GM19025 (cell line): ENCODE measurements at regions not wholly inside any gene's neighbourhood (a gene's known extent, or its start where the extent isn't known, plus 50 kb on each side); places are given as distances from the start of the nearest gene placed in this dataset.
A peak's percentile ranks its signal among the peaks of the same experiment; 100 is the strongest.
"Not testable (repeated sequence)": the region's sequence is repeated elsewhere in the genome, so short reads cannot be mapped to it uniquely, and the experiment has no call there.

Source experiments
- ATAC-seq: cut with Tn5 transposase; IDR thresholded peaks from one replicate; pipeline ENCODE4 v1.9.1; 2021; ENCODE audit warnings: mild to moderate bottlenecking, low read depth, moderate library complexity; ENCODE audit not compliant: unreplicated experiment

- no peak for ATAC-seq
Measured at GRCh38 chr3:145058483-145058882, 1086.9 kb downstream of the DIPK2A start.

GRCh38 chr3:145063616-145064015 is 1092.0 kb downstream of the DIPK2A start:
- ATAC-seq, result no peak

GRCh38 chr3:145070795-145071194 is 1090.2 kb downstream of the PLOD2 start:
- ATAC-seq, result no peak

- ATAC-seq, result no peak
Measured at GRCh38 chr3:145079436-145079835, 1081.5 kb downstream of the PLOD2 start.

- ATAC-seq, result no peak
Measured at GRCh38 chr3:145087038-145087437, 1073.9 kb downstream of the PLOD2 start.

- no peak for ATAC-seq
Measured at GRCh38 chr3:145088917-145089316, 1072.1 kb downstream of the PLOD2 start.

GRCh38 chr3:145089337-145089736 is 1071.6 kb downstream of the PLOD2 start:
- ATAC-seq, result no peak

- ATAC-seq, result peak; percentile 76
Measured at GRCh38 chr3:145094355-145094941, 1066.5 kb downstream of the PLOD2 start.

GRCh38 chr3:145111141-145111540 is 1049.8 kb downstream of the PLOD2 start:
- not testable (repeated sequence) for ATAC-seq

GRCh38 chr3:145116769-145117168 is 1044.2 kb downstream of the PLOD2 start:
- no peak for ATAC-seq

- peak; percentile 57 for ATAC-seq
Measured at GRCh38 chr3:145118303-145118702, 1042.7 kb downstream of the PLOD2 start.

GRCh38 chr3:145124900-145125678 is 1035.9 kb downstream of the PLOD2 start:
- ATAC-seq, result no peak

GRCh38 chr3:145133281-145133680 is 1027.7 kb downstream of the PLOD2 start:
- no peak for ATAC-seq

- ATAC-seq, result no peak
Measured at GRCh38 chr3:145134738-145135137, 1026.2 kb downstream of the PLOD2 start.

GRCh38 chr3:145144361-145144760 is 1016.6 kb downstream of the PLOD2 start:
- ATAC-seq, result no peak

GRCh38 chr3:145145461-145145860 is 1015.5 kb downstream of the PLOD2 start:
- ATAC-seq, result no peak

GRCh38 chr3:145159640-145160039 is 1001.3 kb downstream of the PLOD2 start:
- ATAC-seq, result no peak

- no peak for ATAC-seq
Measured at GRCh38 chr3:145170121-145170520, 990.9 kb downstream of the PLOD2 start.

- ATAC-seq, result no peak
Measured at GRCh38 chr3:145175626-145176025, 985.4 kb downstream of the PLOD2 start.

- no peak for ATAC-seq
Measured at GRCh38 chr3:145176907-145177306, 984.1 kb downstream of the PLOD2 start.

GRCh38 chr3:145177828-145178227 is 983.2 kb downstream of the PLOD2 start:
- ATAC-seq, result no peak
